CD14-positive monocyte (primary cell): ENCODE measurements at regions not wholly inside any gene's neighbourhood (a gene's known extent, or its start where the extent isn't known, plus 50 kb on each side); places are given as distances from the start of the nearest gene placed in this dataset.

Source experiments
- DNase-seq, 3 donors: peaks; one replicate each; pipeline ENCODE4 v3.0.0-alpha.2; 2011 to 2022
- H2AFZ ChIP-seq: 2 replicates; pipeline ENCODE4 v1.6.0; 2012; ENCODE audit warnings: mild to moderate bottlenecking, low read depth, low read length, inconsistent platforms; ENCODE audit not compliant: insufficient read depth, poor library complexity, severe bottlenecking
- H3K27ac ChIP-seq, 2 donors: 1 replicate in 1 of 2; 2 replicates in 1 of 2; pipeline ENCODE4 v1.5.1; 2012 to 2013; ENCODE audit warnings: low read length in 2 of 2, control low read depth in 1 of 2, inconsistent platforms in 1 of 2, low read depth in 1 of 2, mild to moderate bottlenecking in 1 of 2
- H3K27me3 ChIP-seq, 2 donors: one replicate each; pipeline versions ENCODE4 v1.6.0 to v1.6.1; 2011 to 2013; ENCODE audit warnings: low read length in 2 of 2; ENCODE audit not compliant: control insufficient read depth in 2 of 2, insufficient read depth in 2 of 2
- H3K36me3 ChIP-seq, 2 donors: replicated peaks in 1 of 2; 1 replicate in 1 of 2; 2 replicates in 1 of 2; pipeline versions ENCODE4 v1.5.1 to v1.6.1; 2012 to 2013; ENCODE audit warnings: low read length in 2 of 2, control low read depth in 1 of 2, inconsistent platforms in 1 of 2, mild to moderate bottlenecking in 1 of 2; ENCODE audit not compliant: insufficient read depth in 2 of 2, control insufficient read depth in 1 of 2
- H3K4me1 ChIP-seq, 2 donors: 1 replicate in 1 of 2; 2 replicates in 1 of 2; pipeline versions ENCODE4 v1.5.1 to v1.6.1; 2012 to 2013; ENCODE audit warnings: low read length in 2 of 2, control low read depth in 1 of 2, inconsistent platforms in 1 of 2, mild to moderate bottlenecking in 1 of 2, moderate library complexity in 1 of 2; ENCODE audit not compliant: insufficient read depth in 2 of 2, control insufficient read depth in 1 of 2
- H3K4me2 ChIP-seq: replicated peaks from 2 replicates; pipeline ENCODE3; 2012; ENCODE audit warnings: low read length, moderate library complexity, mild to moderate bottlenecking; ENCODE audit not compliant: poor library complexity, severe bottlenecking; ENCODE audit errors: extremely low read depth
- H3K4me3 ChIP-seq, 3 experiments: fragments of 200-600 bp in 1 of 3; sonication (generic) in 1 of 3; replicated peaks in 1 of 3; 1 replicate in 2 of 3; 2 replicates in 1 of 3; pipeline ENCODE4 v1.5.1; 2011 to 2013; ENCODE audit warnings: low read length in 3 of 3, mild to moderate bottlenecking in 3 of 3, control low read depth in 2 of 3, low read depth in 2 of 3, inconsistent platforms in 1 of 3, moderate library complexity in 1 of 3
- H3K79me2 ChIP-seq: 2 replicates; pipeline ENCODE4 v1.6.0; 2012; ENCODE audit warnings: mild to moderate bottlenecking, control low read depth, inconsistent platforms, low read length, moderate library complexity; ENCODE audit not compliant: insufficient read depth
- H3K9ac ChIP-seq: 2 replicates; pipeline ENCODE4 v1.6.0; 2017; ENCODE audit warnings: low read length, mild to moderate bottlenecking; ENCODE audit not compliant: insufficient read depth, poor library complexity, severe bottlenecking
- H3K9me3 ChIP-seq, 2 donors: replicated peaks in 1 of 2; 1 replicate in 1 of 2; 2 replicates in 1 of 2; pipeline versions ENCODE4 v1.5.1 to v1.6.1; 2012 to 2013; ENCODE audit warnings: low read length in 2 of 2, control low read depth in 1 of 2; ENCODE audit not compliant: control insufficient read depth in 1 of 2, insufficient read depth in 1 of 2
- H4K20me1 ChIP-seq: 2 replicates; pipeline ENCODE4 v1.6.0; 2012; ENCODE audit warnings: mild to moderate bottlenecking, low read length, control low read depth, moderate library complexity; ENCODE audit not compliant: insufficient read depth
- H3K27ac Mint-ChIP-seq, 7 donors: one replicate each; pipeline ENCODE4 v1.8.0; 2020; ENCODE audit warnings: mild to moderate bottlenecking in 7 of 7, mixed read lengths in 7 of 7, moderate library complexity in 6 of 7, inconsistent platforms in 2 of 7
- H3K27me3 Mint-ChIP-seq, 3 donors: one replicate each; pipeline ENCODE4 v1.8.0; 2021 to 2022; ENCODE audit warnings: low read depth in 3 of 3, mild to moderate bottlenecking in 3 of 3, mixed read lengths in 3 of 3, moderate library complexity in 3 of 3, inconsistent platforms in 1 of 3
- H3K36me3 Mint-ChIP-seq, 2 donors: one replicate each; pipeline ENCODE4 v1.8.0; 2020; ENCODE audit warnings: mixed read lengths in 2 of 2, inconsistent platforms in 1 of 2, mild to moderate bottlenecking in 1 of 2
- H3K4me1 Mint-ChIP-seq: one replicate; pipeline ENCODE4 v1.8.0; 2020; ENCODE audit warnings: mild to moderate bottlenecking, mixed read lengths
- H3K4me3 Mint-ChIP-seq, 2 donors: one replicate each; pipeline ENCODE4 v1.8.0; 2020; ENCODE audit warnings: mild to moderate bottlenecking in 2 of 2, mixed read lengths in 2 of 2, moderate library complexity in 1 of 2
- H3K9me3 Mint-ChIP-seq, 7 donors: one replicate each; pipeline ENCODE4 v1.8.0; 2020 to 2022; ENCODE audit warnings: mixed read lengths in 7 of 7, mild to moderate bottlenecking in 6 of 7, moderate library complexity in 6 of 7, inconsistent platforms in 2 of 7
- WGBS: methylation state at CpG from one replicate; pipeline ENCODE4 v1.1.5; 2013; ENCODE audit warnings: missing lambda C conversion rate; ENCODE audit not compliant: insufficient coverage; 5-methylcytosine and 5-hydroxymethylcytosine counted together
- intact Hi-C, 2 donors: fragments of 100-400 bp; cut with micrococcal nuclease; formaldehyde crosslinking; loops; one replicate each; pipeline versions ENCODE4 v1.15.0 to v1.15.1; 2023
- TF ChIP-seq, protein P1 (sequence below): fragments of 200-600 bp; IDR thresholded peaks from one replicate; pipeline ENCODE4 v1.8.0; 2022; ENCODE audit warnings: antibody characterized with exemption, mild to moderate bottlenecking

DNA sequence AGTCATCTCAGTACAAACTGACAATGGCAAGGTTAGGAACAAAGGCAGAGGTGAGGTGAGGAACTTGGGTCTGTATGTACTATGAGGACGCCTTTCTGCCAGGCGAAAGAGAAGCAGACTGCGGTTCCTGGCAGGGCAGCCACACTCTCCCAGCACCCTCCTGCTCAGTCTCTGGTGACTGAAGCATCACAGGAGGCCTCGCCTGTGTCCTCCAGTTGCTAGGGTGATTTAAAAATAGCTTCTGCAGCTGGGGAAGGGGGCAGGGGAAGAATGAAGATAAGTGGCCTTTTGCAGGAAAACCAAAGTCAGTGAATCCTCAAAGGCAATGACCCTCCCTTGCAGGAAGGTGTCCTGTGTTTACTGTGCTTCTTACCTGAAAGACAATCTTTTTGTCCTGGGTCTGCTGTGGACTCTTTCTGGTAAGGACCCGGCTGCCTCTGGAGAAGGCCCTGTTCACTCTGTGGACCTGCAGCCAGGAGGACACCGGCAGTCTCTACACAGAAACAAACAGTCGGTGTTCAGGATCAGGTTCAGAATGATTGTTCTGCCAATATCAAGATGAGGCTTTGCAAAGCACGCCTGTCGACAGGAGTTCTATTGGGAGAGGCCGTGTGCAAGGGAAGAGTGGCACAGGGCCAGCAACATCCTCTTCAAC lies 65.7 kb upstream of the DGKG start:
- intact Hi-C loops, result no loop called here
- 91% methylated on average over 3 of the region's 10 CpGs for whole genome bisulfite sequencing
- H3K4me1 Mint-ChIP-seq, result peaks cover 6% of the 10 kb centered on the region
- Histone ChIP-seq H3K79me2 (no peaks in the 10 kb centered on the region), H2AFZ (no peak overlapping the region), H3K36me3 (no peaks in the 10 kb centered on the region), H3K9me3 (no peaks in the 10 kb centered on the region), H3K4me2 (no peak overlapping the region), H3K4me1 (no peaks in the 10 kb centered on the region), H3K27me3 (no peaks in the 10 kb centered on the region), H3K9ac (no peak overlapping the region), H4K20me1 (no peaks in the 10 kb centered on the region), H3K4me3 (no peak overlapping the region), H3K27ac (no peak overlapping the region)
- H3K36me3 Mint-ChIP-seq, result no peaks in the 10 kb centered on the region
- no peak overlapping the region for H3K27ac Mint-ChIP-seq
- DNase-seq, result no peak
- TF ChIP-seq, protein P1, sequence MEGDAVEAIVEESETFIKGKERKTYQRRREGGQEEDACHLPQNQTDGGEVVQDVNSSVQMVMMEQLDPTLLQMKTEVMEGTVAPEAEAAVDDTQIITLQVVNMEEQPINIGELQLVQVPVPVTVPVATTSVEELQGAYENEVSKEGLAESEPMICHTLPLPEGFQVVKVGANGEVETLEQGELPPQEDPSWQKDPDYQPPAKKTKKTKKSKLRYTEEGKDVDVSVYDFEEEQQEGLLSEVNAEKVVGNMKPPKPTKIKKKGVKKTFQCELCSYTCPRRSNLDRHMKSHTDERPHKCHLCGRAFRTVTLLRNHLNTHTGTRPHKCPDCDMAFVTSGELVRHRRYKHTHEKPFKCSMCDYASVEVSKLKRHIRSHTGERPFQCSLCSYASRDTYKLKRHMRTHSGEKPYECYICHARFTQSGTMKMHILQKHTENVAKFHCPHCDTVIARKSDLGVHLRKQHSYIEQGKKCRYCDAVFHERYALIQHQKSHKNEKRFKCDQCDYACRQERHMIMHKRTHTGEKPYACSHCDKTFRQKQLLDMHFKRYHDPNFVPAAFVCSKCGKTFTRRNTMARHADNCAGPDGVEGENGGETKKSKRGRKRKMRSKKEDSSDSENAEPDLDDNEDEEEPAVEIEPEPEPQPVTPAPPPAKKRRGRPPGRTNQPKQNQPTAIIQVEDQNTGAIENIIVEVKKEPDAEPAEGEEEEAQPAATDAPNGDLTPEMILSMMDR, result no peak
- no peaks in the 10 kb centered on the region for H3K27me3 Mint-ChIP-seq
- H3K4me3 Mint-ChIP-seq, result no peak overlapping the region
- no peaks in the 10 kb centered on the region for H3K9me3 Mint-ChIP-seq

DNA sequence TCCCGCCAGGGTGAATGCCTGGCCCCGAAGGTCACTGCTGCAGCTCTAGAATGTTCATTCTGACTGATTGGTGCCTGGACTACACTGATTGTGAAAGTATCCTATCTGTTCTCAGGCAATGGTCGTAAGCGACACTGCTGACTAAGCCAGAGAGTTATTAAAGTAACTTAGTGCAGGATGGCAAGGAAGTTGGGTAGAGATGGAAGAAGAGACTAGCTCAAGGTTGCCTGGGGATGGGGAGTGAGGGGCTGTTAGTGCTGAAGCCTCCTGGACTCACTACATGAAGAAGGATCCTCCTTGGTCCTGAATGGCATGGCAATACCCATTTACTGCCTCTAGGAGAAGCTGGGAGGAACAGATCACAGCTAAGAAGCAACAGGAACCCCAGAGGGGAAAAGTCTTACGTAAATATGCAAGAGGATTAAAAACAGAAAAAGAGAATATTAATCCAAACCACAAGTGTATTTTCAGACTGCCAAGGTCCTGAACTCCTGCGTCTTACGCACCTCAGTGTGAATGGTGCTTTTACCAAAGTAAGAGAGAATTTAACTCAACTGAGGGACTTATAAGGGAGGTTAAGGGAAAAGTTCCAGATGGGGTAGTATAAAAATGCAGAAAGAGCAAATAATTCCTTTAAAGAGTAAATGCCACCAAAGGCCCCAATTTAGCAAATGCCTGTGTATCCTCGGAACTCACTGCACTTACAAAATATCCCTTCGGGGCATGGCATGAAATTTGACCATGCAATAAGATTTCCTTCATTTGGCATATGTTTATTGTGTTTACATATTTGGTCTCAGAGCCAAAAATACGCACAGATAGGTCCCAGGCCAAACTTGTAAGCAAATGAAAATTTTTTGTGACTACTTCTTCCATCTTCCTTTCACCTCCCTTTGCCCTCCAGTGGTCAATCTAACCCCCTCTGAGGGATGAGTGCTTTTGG lies 64.0 kb upstream of the DGKG start:
- Histone ChIP-seq H3K9me3 (no peaks in the 10 kb centered on the region), H3K9ac (no peak overlapping the region), H4K20me1 (no peaks in the 10 kb centered on the region), H3K4me2 (peak overlapping the region; percentile 11), H3K27ac (no peak overlapping the region), H3K4me3 (no peak overlapping the region), H3K27me3 (no peaks in the 10 kb centered on the region), H3K36me3 (no peaks in the 10 kb centered on the region), H3K4me1 (no peaks in the 10 kb centered on the region), H2AFZ (no peak overlapping the region), H3K79me2 (no peaks in the 10 kb centered on the region)
- Mint-ChIP-seq H3K4me3 (peak overlapping the region in 1 of 2 donors; percentile 31), H3K9me3 (no peaks in the 10 kb centered on the region), H3K27me3 (peaks cover 0 to under 1% (median 0%) of the 10 kb centered on the region in 3 donors), H3K36me3 (no peaks in the 10 kb centered on the region), H3K4me1 (peaks cover 6% of the 10 kb centered on the region), H3K27ac (no peak overlapping the region)
- 100% methylated on average over 2 of the region's 10 CpGs for WGBS
- peak in 2 of 3 donors; percentile 4 to 13 for DNase-seq
- intact Hi-C loops, result no loop called here
- TF ChIP-seq, protein P1, result peak; percentile 51
